T-cell (primary cell): ENCODE measurements at regions not wholly inside any gene's neighbourhood (a gene's known extent, or its start where the extent isn't known, plus 50 kb on each side); places are given as distances from the start of the nearest gene placed in this dataset.
"Not testable (repeated sequence)": the region's sequence is repeated elsewhere in the genome, so short reads cannot be mapped to it uniquely, and the experiment has no call there.

Experiments used
- ATAC-seq, 4 experiments: fragments of 200-7000 bp in 3 of 4; fragments of 150-1000 bp in 1 of 4; cut with Tn5 transposase; replicated peaks in 1 of 4; 1 replicate in 3 of 4; 2 replicates in 1 of 4; pipeline ENCODE4 v1.10.0; 2021; ENCODE audit warnings: moderate library complexity in 3 of 4, mild to moderate bottlenecking in 2 of 4, moderate number of reproducible peaks in 1 of 4
- CTCF ChIA-PET, 2 donors: fragments of 300-600 bp; sonication (Branson Sonifier 250); formaldehyde crosslinking; loops; one replicate each; lab custom pipeline; 2022; ENCODE audit warnings: antibody characterized with exemption in 2 of 2; lab: Charles Lee
- POLR2A ChIA-PET, 2 donors: fragments of 300-600 bp; sonication (Branson Sonifier 250); formaldehyde crosslinking; loops; one replicate each; lab custom pipeline; 2022; ENCODE audit warnings: antibody characterized with exemption in 2 of 2; lab: Charles Lee
- DNase-seq, 35 experiments: peaks; one replicate each; pipeline versions ENCODE4 v3.0.0 to v3.0.0-alpha.2; 2013 to 2023
- H3K27ac ChIP-seq: one replicate; pipeline ENCODE4 v1.5.1; 2013; ENCODE audit warnings: low read length
- H3K27me3 ChIP-seq, 2 experiments: replicated peaks in 1 of 2; 1 replicate in 1 of 2; 2 replicates in 1 of 2; pipeline versions ENCODE4 v1.6.1 to v1.7.0; 2013; ENCODE audit warnings: low read length in 1 of 2, mixed read lengths in 1 of 2; ENCODE audit not compliant: control insufficient read depth in 2 of 2, insufficient read depth in 2 of 2; ENCODE audit errors: extremely low read depth in 1 of 2
- H3K36me3 ChIP-seq, 2 donors: 1 replicate in 1 of 2; 2 replicates in 1 of 2; pipeline versions ENCODE4 v1.6.1 to v1.7.0; 2013; ENCODE audit warnings: low read length in 1 of 2; ENCODE audit not compliant: control insufficient read depth in 2 of 2, insufficient read depth in 1 of 2; ENCODE audit errors: extremely low read depth in 1 of 2
- H3K4me1 ChIP-seq, 2 experiments: 1 replicate in 1 of 2; 2 replicates in 1 of 2; pipeline versions ENCODE4 v1.6.1 to v1.7.0; 2013; ENCODE audit warnings: low read length in 2 of 2, mixed read lengths in 1 of 2; ENCODE audit not compliant: insufficient read depth in 2 of 2, control insufficient read depth in 1 of 2; ENCODE audit errors: extremely low read depth in 1 of 2
- H3K4me3 ChIP-seq, 2 donors: 1 replicate in 1 of 2; 2 replicates in 1 of 2; pipeline versions ENCODE4 v1.5.1 to v1.7.0; 2013; ENCODE audit warnings: mild to moderate bottlenecking in 2 of 2, low read length in 1 of 2, moderate library complexity in 1 of 2; ENCODE audit not compliant: control insufficient read depth in 1 of 2; ENCODE audit errors: extremely low read depth in 1 of 2
- H3K9me3 ChIP-seq: 2 replicates; pipeline ENCODE4 v1.7.0; 2013
- H3K27ac Mint-ChIP-seq, 2 donors: one replicate each; pipeline ENCODE4 v1.8.0; 2020 to 2021; ENCODE audit warnings: mild to moderate bottlenecking in 2 of 2, mixed read lengths in 2 of 2
- H3K27me3 Mint-ChIP-seq, 2 donors: one replicate each; pipeline ENCODE4 v1.8.0; 2021 to 2022; ENCODE audit warnings: mixed read lengths in 2 of 2
- H3K36me3 Mint-ChIP-seq: one replicate; pipeline ENCODE4 v1.8.0; 2021; ENCODE audit warnings: mixed read lengths
- H3K4me1 Mint-ChIP-seq, 3 donors: one replicate each; pipeline ENCODE4 v1.8.0; 2020 to 2022; ENCODE audit warnings: mixed read lengths in 3 of 3, mild to moderate bottlenecking in 1 of 3
- H3K4me3 Mint-ChIP-seq, 3 donors: one replicate each; pipeline ENCODE4 v1.8.0; 2020 to 2022; ENCODE audit warnings: mild to moderate bottlenecking in 3 of 3, mixed read lengths in 3 of 3, moderate library complexity in 3 of 3
- H3K9me3 Mint-ChIP-seq, 3 donors: one replicate each; pipeline ENCODE4 v1.8.0; 2020 to 2022; ENCODE audit warnings: mixed read lengths in 3 of 3
- WGBS: methylation state at CpG from one replicate; pipeline ENCODE4 v1.1.5; 2013; ENCODE audit warnings: missing lambda C conversion rate; ENCODE audit not compliant: insufficient coverage; 5-methylcytosine and 5-hydroxymethylcytosine counted together

DNA sequence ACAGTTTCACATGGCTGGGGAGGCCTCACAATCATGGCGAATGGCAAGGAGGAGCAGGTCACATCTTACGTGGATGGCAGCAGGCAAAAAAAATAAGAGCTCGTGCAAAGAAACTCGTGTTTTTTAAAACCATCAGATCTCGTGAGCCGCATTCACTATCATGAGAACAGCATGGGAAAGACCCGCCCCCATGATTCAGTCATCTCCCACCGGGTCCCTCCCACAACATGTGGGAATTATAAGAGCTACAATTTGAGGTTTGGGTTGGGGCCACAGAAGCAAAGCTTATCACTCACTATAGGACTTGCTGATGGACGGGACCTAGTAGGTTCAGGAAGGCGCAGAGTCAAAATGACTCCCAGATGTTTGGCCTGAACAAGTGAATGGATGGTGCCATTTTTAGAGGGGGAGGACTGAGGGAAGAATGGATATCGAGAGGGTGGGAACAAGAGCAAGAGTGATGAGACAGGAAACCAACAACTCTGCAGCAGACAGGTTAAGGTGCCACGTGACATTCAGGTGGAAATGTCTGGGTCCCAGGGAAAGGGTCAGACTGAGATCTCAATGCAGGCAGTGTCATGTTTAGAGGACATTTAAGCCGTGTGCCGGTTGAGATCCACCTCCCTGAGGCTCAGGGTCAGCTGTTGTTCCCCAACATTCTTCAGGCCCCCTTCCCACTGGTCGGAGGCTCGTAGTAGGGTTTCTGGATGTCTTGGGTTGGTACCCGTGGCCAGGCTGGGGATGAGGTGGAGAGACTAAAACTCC lies 85.7 kb downstream of the MYCN start:
- CTCF ChIA-PET = no interaction called here
- H3K36me3 Mint-ChIP-seq = no peaks in the 10 kb centered on the region
- H3K4me3 Mint-ChIP-seq = no peak overlapping the region
- H3K27ac Mint-ChIP-seq = no peak overlapping the region
- Histone ChIP-seq H3K9me3 (no peaks in the 10 kb centered on the region), H3K27ac (no peak overlapping the region), H3K4me3 (no peak overlapping the region), H3K27me3 (no peaks in the 10 kb centered on the region), H3K4me1 (no peaks in the 10 kb centered on the region), H3K36me3 (no peaks in the 10 kb centered on the region)
- H3K27me3 Mint-ChIP-seq = peaks cover 0 to 5% of the 10 kb centered on the region in 2 donors
- 81% methylated on average over 10 of the region's 17 CpGs for WGBS
- H3K9me3 Mint-ChIP-seq = no peaks in the 10 kb centered on the region
- DNase-seq = no peak
- POLR2A ChIA-PET = no interaction called here
- ATAC-seq = no peak
- no peaks in the 10 kb centered on the region for H3K4me1 Mint-ChIP-seq

- no peaks in the 10 kb centered on the region for H3K36me3 Mint-ChIP-seq
- no peak for DNase-seq
- no peak overlapping the region for H3K27ac Mint-ChIP-seq
- POLR2A ChIA-PET = no interaction called here
- H3K27me3 Mint-ChIP-seq = peaks cover 0 to 5% of the 10 kb centered on the region in 2 donors
- H3K9me3 ChIP-seq = no peaks in the 10 kb centered on the region
- no peaks in the 10 kb centered on the region for H3K4me1 ChIP-seq
- no peaks in the 10 kb centered on the region for H3K9me3 Mint-ChIP-seq
- 57% methylated on average over 7 of the region's 8 CpGs for WGBS
- no peaks in the 10 kb centered on the region for H3K27me3 ChIP-seq
- H3K4me1 Mint-ChIP-seq = no peaks in the 10 kb centered on the region
- H3K4me3 ChIP-seq = no peak overlapping the region
- no peak for ATAC-seq
- CTCF ChIA-PET = no interaction called here
- no peak overlapping the region for H3K4me3 Mint-ChIP-seq
- H3K36me3 ChIP-seq = no peaks in the 10 kb centered on the region
- H3K27ac ChIP-seq = no peak overlapping the region
These were observed 85.0 kb downstream of the MYCN start for GRCh38 chr2:16025211-16025875.

DNA sequence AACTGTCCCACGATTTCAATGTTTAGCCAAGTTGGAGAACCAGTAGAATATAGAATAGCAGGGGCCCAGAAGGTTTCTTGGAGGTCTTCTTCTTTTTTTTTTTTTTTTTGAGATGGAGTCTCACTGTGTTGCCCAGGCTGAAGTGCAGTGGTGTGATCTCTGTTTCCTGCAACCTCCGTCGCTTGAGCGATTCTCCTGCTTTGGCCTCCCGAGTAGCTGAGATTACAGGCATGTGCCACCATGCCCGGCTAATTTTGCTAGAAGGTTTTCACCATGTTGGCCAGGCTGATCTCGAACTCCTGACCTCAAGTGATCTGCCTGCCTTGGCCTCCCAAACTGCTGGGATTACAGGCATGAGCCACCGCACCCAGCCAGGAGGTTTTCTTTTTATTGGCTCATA lies 84.3 kb downstream of the MYCN start:
- ATAC-seq, H3K9me3 ChIP-seq, H3K4me1 Mint-ChIP-seq, H3K36me3 Mint-ChIP-seq, H3K4me1 ChIP-seq, H3K27me3 ChIP-seq, DNase-seq, POLR2A ChIA-PET, CTCF ChIA-PET, H3K9me3 Mint-ChIP-seq, H3K27ac ChIP-seq, H3K27me3 Mint-ChIP-seq, H3K4me3 ChIP-seq, H3K27ac Mint-ChIP-seq, H3K4me3 Mint-ChIP-seq, H3K36me3 ChIP-seq: not testable (repeated sequence)
- 73% methylated on average over 6 of the region's 8 CpGs for WGBS

DNA sequence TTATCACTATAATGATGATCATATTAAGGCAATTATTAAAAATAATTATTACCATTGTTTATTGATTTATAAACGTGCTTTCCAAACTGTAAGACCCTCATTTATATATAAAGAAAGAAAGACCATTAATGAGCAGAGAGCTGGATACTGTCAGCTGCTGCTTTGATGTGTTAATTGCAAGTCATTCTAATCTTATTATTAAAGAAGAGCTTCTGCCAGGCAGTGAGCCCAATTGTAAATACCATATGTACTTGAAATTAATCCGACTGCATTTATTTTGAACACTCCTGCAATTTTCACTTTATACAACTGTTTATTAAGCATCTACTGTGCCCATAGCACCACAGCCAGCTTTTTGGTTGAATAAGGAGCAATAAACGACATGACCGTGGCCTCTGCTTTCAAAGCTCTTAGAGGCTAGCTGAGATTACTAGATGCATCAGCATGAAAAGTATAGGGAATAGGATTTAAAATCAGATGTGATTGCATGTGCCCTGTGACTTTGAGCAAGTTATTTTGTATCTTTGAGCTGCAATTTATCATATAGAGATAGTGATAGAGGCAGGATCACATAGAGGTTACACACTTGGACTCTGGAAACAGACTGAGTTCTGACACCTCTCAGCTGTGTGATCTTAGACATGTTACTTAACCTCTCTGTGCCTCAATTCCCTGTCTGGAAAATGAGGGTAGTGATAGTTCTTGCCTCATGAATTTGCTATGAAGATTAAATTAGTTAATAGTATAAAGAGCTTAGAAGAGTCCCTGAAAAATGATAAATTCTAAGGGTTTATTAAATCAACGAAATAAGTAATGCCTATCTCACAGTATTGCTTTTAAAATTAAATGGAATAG lies 83.4 kb downstream of the MYCN start:
- no peaks in the 10 kb centered on the region for H3K36me3 Mint-ChIP-seq
- H3K9me3 ChIP-seq = no peaks in the 10 kb centered on the region
- no peak for DNase-seq
- no peaks in the 10 kb centered on the region for H3K9me3 Mint-ChIP-seq
- H3K36me3 ChIP-seq = no peaks in the 10 kb centered on the region
- no peaks in the 10 kb centered on the region for H3K4me1 Mint-ChIP-seq
- no peak for ATAC-seq
- H3K4me1 ChIP-seq = no peaks in the 10 kb centered on the region
- POLR2A ChIA-PET = no interaction called here
- H3K4me3 Mint-ChIP-seq = no peak overlapping the region
- CTCF ChIA-PET = no interaction called here
- H3K27me3 ChIP-seq = no peaks in the 10 kb centered on the region
- H3K27me3 Mint-ChIP-seq = peaks cover 0 to 5% of the 10 kb centered on the region in 2 donors
- 62% methylated on average over 2 of the region's 5 CpGs for WGBS
- no peak overlapping the region for H3K27ac Mint-ChIP-seq
- H3K27ac ChIP-seq = no peak overlapping the region
- H3K4me3 ChIP-seq = no peak overlapping the region

DNA sequence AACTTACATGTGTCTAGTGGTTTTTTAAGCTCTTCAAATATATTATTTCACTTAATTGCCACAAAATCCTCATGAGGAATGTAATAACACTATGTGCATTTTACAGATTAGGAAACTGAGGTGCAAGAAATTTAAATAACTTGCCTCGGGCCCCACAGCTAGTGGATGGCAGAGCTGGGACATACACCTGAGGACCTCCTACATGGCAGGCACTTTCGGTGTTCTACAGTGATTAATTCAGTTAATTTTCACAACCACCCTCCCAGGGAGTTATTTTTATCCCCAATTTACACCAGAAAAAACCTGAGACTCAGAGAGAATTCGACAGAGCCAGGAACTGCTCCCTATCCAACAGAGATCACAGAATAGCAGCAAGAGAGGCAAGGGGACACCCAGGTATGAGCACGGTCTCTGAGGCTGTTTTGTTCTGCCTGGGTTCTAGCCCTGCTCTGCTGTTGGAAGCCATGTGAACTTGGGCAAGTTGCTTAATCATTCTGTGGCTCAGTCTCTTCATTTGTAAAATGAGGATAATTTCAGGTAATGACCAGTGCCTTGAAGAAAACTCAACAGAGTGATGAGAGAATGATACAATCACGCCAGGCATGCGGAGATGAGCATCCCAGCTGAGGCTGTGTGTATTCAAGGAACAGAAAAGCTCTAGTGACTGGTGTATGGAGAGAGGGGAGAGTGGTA lies 82.3 kb downstream of the MYCN start:
- ChIA-PET CTCF (interaction anchor here in 1 of 2 donors (0.6 kb wide), 1 partner anchor 45 kb away, joined by 6 read pairs; no protein-coding TSS in a partner anchor), POLR2A (no interaction called here)
- DNase-seq (no peak), ATAC-seq (no peak)
- 52% methylated on average over 5 of the region's 6 CpGs for WGBS
- no peak overlapping the region for H3K27ac Mint-ChIP-seq
- no peaks in the 10 kb centered on the region for H3K9me3 ChIP-seq
- H3K36me3 ChIP-seq = no peaks in the 10 kb centered on the region
- H3K36me3 Mint-ChIP-seq = no peaks in the 10 kb centered on the region
- H3K27ac ChIP-seq = no peak overlapping the region
- no peak overlapping the region for H3K4me3 Mint-ChIP-seq
- no peak overlapping the region for H3K4me3 ChIP-seq
- H3K27me3 Mint-ChIP-seq = no peaks in the 10 kb centered on the region
- H3K4me1 ChIP-seq = no peaks in the 10 kb centered on the region
- no peaks in the 10 kb centered on the region for H3K4me1 Mint-ChIP-seq
- no peaks in the 10 kb centered on the region for H3K27me3 ChIP-seq
- no peaks in the 10 kb centered on the region for H3K9me3 Mint-ChIP-seq
